Natural killer cell (primary cell): ENCODE measurements at regions not wholly inside any gene's neighbourhood (a gene's known extent, or its start where the extent isn't known, plus 50 kb on each side); places are given as distances from the start of the nearest gene placed in this dataset.

ENCODE experiments used
- ATAC-seq, 3 donors: fragments of 150-1000 bp in 2 of 3; fragments of 200-7000 bp in 1 of 3; cut with Tn5 transposase; 1 replicate in 1 of 3; 2 replicates in 2 of 3; pipeline ENCODE4 v1.10.0; 2021; ENCODE audit warnings: mild to moderate bottlenecking in 2 of 3, moderate library complexity in 2 of 3
- DNase-seq, 2 donors: peaks; one replicate each; pipeline versions ENCODE4 v3.0.0 to v3.0.0-alpha.2; 2013 to 2021; ENCODE audit warnings: mixed read lengths in 1 of 2
- H3K27ac ChIP-seq: one replicate; pipeline ENCODE4 v1.5.1; 2013; ENCODE audit warnings: mild to moderate bottlenecking, low read length
- H3K27me3 ChIP-seq: one replicate; pipeline ENCODE4 v1.6.1; 2013; ENCODE audit warnings: low read length; ENCODE audit not compliant: control insufficient read depth, insufficient read depth
- H3K36me3 ChIP-seq: one replicate; pipeline ENCODE4 v1.6.1; 2013; ENCODE audit warnings: low read length; ENCODE audit not compliant: control insufficient read depth, insufficient read depth
- H3K4me1 ChIP-seq: one replicate; pipeline ENCODE4 v1.6.1; 2013; ENCODE audit warnings: low read length; ENCODE audit not compliant: control insufficient read depth, insufficient read depth
- H3K4me3 ChIP-seq: one replicate; pipeline ENCODE4 v1.5.1; 2013; ENCODE audit warnings: low read length
- H3K9me3 ChIP-seq: one replicate; pipeline ENCODE4 v1.6.1; 2013; ENCODE audit warnings: low read length; ENCODE audit not compliant: control insufficient read depth, insufficient read depth
- H3K27ac Mint-ChIP-seq, 2 donors: one replicate each; pipeline ENCODE4 v1.8.0; 2022; ENCODE audit warnings: mild to moderate bottlenecking in 2 of 2, mixed read lengths in 2 of 2, moderate library complexity in 1 of 2
- H3K27me3 Mint-ChIP-seq, 2 donors: one replicate each; pipeline ENCODE4 v1.8.0; 2022; ENCODE audit warnings: low read depth in 2 of 2, mixed read lengths in 2 of 2
- H3K36me3 Mint-ChIP-seq: one replicate; pipeline ENCODE4 v1.8.0; 2022; ENCODE audit warnings: mixed read lengths
- H3K4me1 Mint-ChIP-seq, 2 donors: one replicate each; pipeline ENCODE4 v1.8.0; 2022; ENCODE audit warnings: mixed read lengths in 2 of 2
- H3K4me3 Mint-ChIP-seq: one replicate; pipeline ENCODE4 v1.8.0; 2022; ENCODE audit warnings: mild to moderate bottlenecking, moderate library complexity, mixed read lengths
- H3K9me3 Mint-ChIP-seq, 2 donors: one replicate each; pipeline ENCODE4 v1.8.0; 2022; ENCODE audit warnings: mixed read lengths in 2 of 2
- CTCF ChIP-seq: fragments of 200-600 bp; IDR thresholded peaks from one replicate; pipeline ENCODE4 v1.8.0; 2022; ENCODE audit warnings: antibody characterized with exemption
- WGBS: methylation state at CpG from one replicate; pipeline ENCODE4 v1.1.7; 2013; ENCODE audit warnings: missing lambda C conversion rate; ENCODE audit not compliant: insufficient coverage; 5-methylcytosine and 5-hydroxymethylcytosine counted together
- intact Hi-C: fragments of 100-400 bp; cut with micrococcal nuclease; formaldehyde crosslinking; loops from one replicate; pipeline ENCODE4 v1.14.2; 2022

- H3K4me3 ChIP-seq, result no peak overlapping the region
- peaks cover 0 to 15% of the 10 kb centered on the region in 2 donors for H3K27me3 Mint-ChIP-seq
- peaks cover 4 to 6% of the 10 kb centered on the region in 2 donors for H3K9me3 Mint-ChIP-seq
- DNase-seq (no peak), ATAC-seq (no peak)
- no peaks in the 10 kb centered on the region for H3K36me3 Mint-ChIP-seq
- no peaks in the 10 kb centered on the region for H3K4me1 ChIP-seq
- intact Hi-C loops, result no loop called here
- TF ChIP-seq CTCF, result no peak
- no peak overlapping the region for H3K4me3 Mint-ChIP-seq
- no peaks in the 10 kb centered on the region for H3K4me1 Mint-ChIP-seq
- no peak overlapping the region for H3K27ac ChIP-seq
- H3K36me3 ChIP-seq, result no peaks in the 10 kb centered on the region
- 83% methylated on average over 5 of the region's 5 CpGs for WGBS
- no peaks in the 10 kb centered on the region for H3K27me3 ChIP-seq
- H3K9me3 ChIP-seq, result no peaks in the 10 kb centered on the region
- no peak overlapping the region for H3K27ac Mint-ChIP-seq
Measured at GRCh38 chr1:4847711-4848110, 193.3 kb downstream of the AJAP1 start.
